IMR-90 (cell line): ENCODE measurements at regions not wholly inside any gene's neighbourhood (a gene's known extent, or its start where the extent isn't known, plus 50 kb on each side); places are given as distances from the start of the nearest gene placed in this dataset.
A peak's percentile ranks its signal among the peaks of the same experiment; 100 is the strongest.

Experiments used
- ATAC-seq: fragments of 200-7000 bp; cut with Tn5 transposase; 2 replicates; pipeline ENCODE4 v1.9.1; 2020; ENCODE audit warnings: low read depth, mild to moderate bottlenecking, moderate library complexity
- BruUV-seq: library from RNA; stranded (reverse); fragments of 400-500 nt; replicated peaks from 2 replicates; lab custom pipeline; 2021; lab: Mats Ljungman, UMichigan
- CTCF ChIA-PET: fragments of 300-600 bp; formaldehyde crosslinking; extraction: SDS; loops from one replicate; lab custom pipeline; 2021; ENCODE audit warnings: antibody characterized with exemption; lab: Yijun Ruan, JAX
- POLR2A ChIA-PET: fragments of 300-600 bp; sonication (Branson Sonifier 250); formaldehyde crosslinking; loops from one replicate; lab custom pipeline; 2022; ENCODE audit warnings: antibody characterized with exemption; ENCODE audit not compliant: unreplicated experiment; lab: Charles Lee
- DNase-seq: peaks from one replicate; pipeline ENCODE4 v3.0.0; 2013
- H2AFZ ChIP-seq: replicated peaks from 2 replicates; pipeline ENCODE3; 2013; ENCODE audit warnings: low read length, mild to moderate bottlenecking; ENCODE audit not compliant: poor library complexity
- H2AK5ac ChIP-seq: 2 replicates; pipeline ENCODE4 v1.6.1; 2013; ENCODE audit warnings: low read depth, low read length, inconsistent platforms
- H2AK9ac ChIP-seq: replicated peaks from 2 replicates; pipeline ENCODE3; 2013; ENCODE audit warnings: mild to moderate bottlenecking, low read depth, low read length, moderate library complexity; ENCODE audit not compliant: poor library complexity
- H2BK120ac ChIP-seq: 2 replicates; pipeline ENCODE4 v1.6.1; 2013; ENCODE audit warnings: low read depth, low read length, inconsistent platforms
- H2BK15ac ChIP-seq: 3 replicates; pipeline ENCODE4 v1.6.1; 2013; ENCODE audit warnings: low read depth, low read length, inconsistent platforms
- H2BK20ac ChIP-seq: 2 replicates; pipeline ENCODE4 v1.6.1; 2013; ENCODE audit warnings: low read depth, mild to moderate bottlenecking, inconsistent platforms, low read length, moderate library complexity
- H2BK5ac ChIP-seq: 2 replicates; pipeline ENCODE4 v1.6.1; 2013; ENCODE audit warnings: mild to moderate bottlenecking, low read depth, low read length, inconsistent platforms; ENCODE audit not compliant: poor library complexity, severe bottlenecking
- H3K14ac ChIP-seq: replicated peaks from 2 replicates; pipeline ENCODE4 v1.6.1; 2013; ENCODE audit warnings: low read depth, low read length, inconsistent platforms
- H3K18ac ChIP-seq: 2 replicates; pipeline ENCODE4 v1.6.1; 2013; ENCODE audit warnings: low read depth, low read length, control low read depth
- H3K23ac ChIP-seq: 2 replicates; pipeline ENCODE4 v1.6.1; 2013; ENCODE audit warnings: low read depth, low read length, inconsistent platforms
- H3K27ac ChIP-seq: 2 replicates; pipeline ENCODE4 v1.5.1; 2013; ENCODE audit warnings: mild to moderate bottlenecking, control low read depth, low read length; ENCODE audit not compliant: insufficient read depth
- H3K27me3 ChIP-seq: 2 replicates; pipeline ENCODE4 v1.6.1; 2013; ENCODE audit warnings: low read length; ENCODE audit not compliant: control insufficient read depth, insufficient read depth
- H3K36me3 ChIP-seq: 2 replicates; pipeline ENCODE4 v1.6.1; 2013; ENCODE audit warnings: low read length, mixed read lengths; ENCODE audit not compliant: control insufficient read depth, insufficient read depth
- H3K4ac ChIP-seq: 2 replicates; pipeline ENCODE4 v1.6.1; 2013; ENCODE audit warnings: low read depth, low read length, inconsistent platforms
- H3K4me1 ChIP-seq: 2 replicates; pipeline ENCODE4 v1.6.1; 2013; ENCODE audit warnings: low read length, mixed read lengths; ENCODE audit not compliant: control insufficient read depth, insufficient read depth
- H3K4me2 ChIP-seq: 2 replicates; pipeline ENCODE4 v1.6.1; 2013; ENCODE audit warnings: low read depth, mild to moderate bottlenecking, control low read depth, low read length, moderate library complexity
- H3K4me3 ChIP-seq: 2 replicates; pipeline ENCODE4 v1.5.1; 2013; ENCODE audit warnings: low read depth, mild to moderate bottlenecking, control low read depth, low read length, moderate library complexity; ENCODE audit not compliant: insufficient read depth
- H3K56ac ChIP-seq: 2 replicates; pipeline ENCODE4 v1.6.1; 2013; ENCODE audit warnings: low read length, inconsistent platforms; ENCODE audit not compliant: insufficient read depth; ENCODE audit errors: extremely low read depth
- H3K79me1 ChIP-seq, 2 experiments: 2 replicates each; pipeline ENCODE4 v1.6.1; 2013; ENCODE audit warnings: low read length in 2 of 2, inconsistent platforms in 1 of 2, low read depth in 1 of 2
- H3K9ac ChIP-seq: 2 replicates; pipeline ENCODE4 v1.6.1; 2013; ENCODE audit warnings: low read depth, low read length, control low read depth
- H3K9me1 ChIP-seq: 2 replicates; pipeline ENCODE4 v1.6.1; 2013; ENCODE audit warnings: low read length, inconsistent platforms; ENCODE audit not compliant: insufficient read depth
- H3K9me3 ChIP-seq: 2 replicates; pipeline ENCODE4 v1.6.1; 2013; ENCODE audit warnings: low read length; ENCODE audit not compliant: control insufficient read depth, insufficient read depth
- H4K20me1 ChIP-seq: 2 replicates; pipeline ENCODE4 v1.6.1; 2013; ENCODE audit warnings: low read length, inconsistent platforms; ENCODE audit not compliant: insufficient read depth
- H4K5ac ChIP-seq: 2 replicates; pipeline ENCODE4 v1.6.1; 2013; ENCODE audit warnings: mild to moderate bottlenecking, low read depth, low read length, control low read depth
- H4K8ac ChIP-seq, 2 experiments: 2 replicates each; pipeline ENCODE4 v1.6.1; 2013; ENCODE audit warnings: low read depth in 2 of 2, low read length in 2 of 2, control low read depth in 1 of 2, inconsistent platforms in 1 of 2
- H4K91ac ChIP-seq: 2 replicates; pipeline ENCODE4 v1.6.1; 2013; ENCODE audit warnings: low read depth, low read length, inconsistent platforms; ENCODE audit not compliant: insufficient read depth
- CHD1 ChIP-seq: IDR thresholded peaks from 2 replicates; pipeline ENCODE4 v1.6.1; 2012; ENCODE audit warnings: low read depth, low read length, improper control_type of control experiment
- MAFK ChIP-seq: IDR thresholded peaks from 2 replicates; pipeline ENCODE4 v1.6.1; 2012; ENCODE audit warnings: low read depth, low read length, improper control_type of control experiment
- MXI1 ChIP-seq: IDR thresholded peaks from 2 replicates; pipeline ENCODE4 v1.6.1; 2012; ENCODE audit warnings: low read depth, mild to moderate bottlenecking, low read length, moderate library complexity, borderline replicate concordance
- RAD21 ChIP-seq: IDR thresholded peaks from 2 replicates; pipeline ENCODE4 v1.6.1; 2012; ENCODE audit warnings: low read length, improper control_type of control experiment
- RCOR1 ChIP-seq: IDR thresholded peaks from 2 replicates; pipeline ENCODE4 v1.6.1; 2012; ENCODE audit warnings: mild to moderate bottlenecking, low read length, improper control_type of control experiment; ENCODE audit not compliant: insufficient replicate concordance
- WGBS, 2 experiments: methylation state at CpG; one replicate each; pipeline versions ENCODE4 v1.1.5 to v1.1.7; 2013; ENCODE audit warnings: missing lambda C conversion rate in 2 of 2; ENCODE audit not compliant: insufficient read length in 1 of 2; ENCODE audit errors: extremely low coverage in 2 of 2; 5-methylcytosine and 5-hydroxymethylcytosine counted together
- dilution Hi-C: fragments of 300-500 bp; cut with HindIII; formaldehyde crosslinking; loops from one replicate; pipeline ENCODE4 v1.14.3; 2018; ENCODE audit warnings: low sequenced_read_pairs; ENCODE audit not compliant: unreplicated experiment
- in situ Hi-C: fragments of 300-500 bp; cut with MboI; formaldehyde crosslinking; loops from 3 replicates; pipeline ENCODE4 v1.14.3; 2019; ENCODE audit warnings: low sequenced_read_pairs, inconsistent platforms, mixed read lengths
- intact Hi-C: fragments of 100-400 bp; cut with micrococcal nuclease; formaldehyde crosslinking; loops from 2 replicates; pipeline ENCODE4 v1.10.0; 2022

DNA sequence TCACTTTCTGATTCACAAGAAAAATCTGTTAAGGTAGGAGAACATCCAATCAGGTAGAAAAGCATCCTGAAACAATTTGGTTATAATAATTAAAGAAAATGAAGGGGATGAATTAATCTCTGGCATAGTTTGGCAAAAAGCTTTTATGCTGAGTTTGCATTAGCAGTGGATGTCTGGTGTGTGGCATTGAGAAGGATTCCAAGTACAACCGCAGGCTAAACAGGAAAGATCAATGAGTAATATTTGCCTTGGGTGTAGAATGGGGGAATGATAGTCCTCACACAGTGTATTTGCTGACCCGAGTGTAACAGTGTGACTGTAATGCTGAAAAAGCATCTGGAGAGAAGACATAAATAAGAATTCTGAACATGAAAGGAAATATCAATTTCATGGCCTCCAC lies 68.3 kb upstream of the SESTD1 start:
- Histone ChIP-seq H3K4me3 (no peak overlapping the region), H2AK9ac (no peak overlapping the region), H3K9me1 (no peaks in the 10 kb centered on the region), H3K4me1 (no peaks in the 10 kb centered on the region), H3K4me2 (no peak overlapping the region), H4K8ac (no peak overlapping the region), H3K56ac (no peak overlapping the region), H4K20me1 (no peaks in the 10 kb centered on the region), H4K5ac (no peak overlapping the region), H3K36me3 (no peaks in the 10 kb centered on the region), H3K9me3 (no peaks in the 10 kb centered on the region; the same call in 1 of the 2 replicates), H2BK20ac (no peak overlapping the region), H2BK15ac (no peak overlapping the region), H3K14ac (no peak overlapping the region), H2AFZ (no peak overlapping the region), H3K27me3 (no peaks in the 10 kb centered on the region; the same call in 1 of the 2 replicates), H2AK5ac (no peak overlapping the region), H3K4ac (no peak overlapping the region), H3K27ac (no peak overlapping the region), H3K18ac (no peak overlapping the region), H4K91ac (no peak overlapping the region), H3K79me1 (no peaks in the 10 kb centered on the region), H2BK5ac (no peak overlapping the region), H3K23ac (no peak overlapping the region), H3K9ac (no peak overlapping the region), H2BK120ac (no peak overlapping the region)
- POLR2A ChIA-PET: no interaction called here
- in situ Hi-C loops (no loop called here), dilution Hi-C loops (no loop called here), intact Hi-C loops (loop anchor here (5.0 kb wide), 1 partner anchor 46 kb away; no protein-coding TSS in a partner anchor)
- TF ChIP-seq MXI1 (no peak), RAD21 (no peak), CHD1 (no peak), MAFK (peak; percentile 92), RCOR1 (no peak)
- ATAC-seq: no peak; the same call in 1 of the 2 replicates
- 60% methylated on average over 1 of the region's 2 CpGs; no CpG with 5 or more reads in 1 of the 2 experiments for WGBS, 2 experiments
- CTCF ChIA-PET: no interaction called here
- no TSS peak for BruUV-seq
- DNase-seq: peak; percentile 26
